PC-9 (cell line): ENCODE measurements at regions not wholly inside any gene's neighbourhood (a gene's known extent, or its start where the extent isn't known, plus 50 kb on each side); places are given as distances from the start of the nearest gene placed in this dataset.

ENCODE experiments used
- BruUV-seq: library from RNA; stranded (reverse); fragments of 400-500 nt; replicated peaks from 2 replicates; lab custom pipeline; 2021; lab: Mats Ljungman, UMichigan
- CTCF ChIA-PET: fragments of 300-600 bp; sonication (Branson Sonifier 250); formaldehyde crosslinking; loops from one replicate; lab custom pipeline; 2022; ENCODE audit warnings: antibody characterized with exemption; lab: Charles Lee
- POLR2A ChIA-PET: fragments of 300-600 bp; sonication (Branson Sonifier 250); formaldehyde crosslinking; loops from one replicate; lab custom pipeline; 2022; ENCODE audit warnings: antibody characterized with exemption; ENCODE audit not compliant: unreplicated experiment; lab: Charles Lee
- DNase-seq, 2 experiments: peaks; one replicate each; pipeline versions ENCODE4 v3.0.0 to v3.0.0-alpha.2; 2015 to 2022; ENCODE audit warnings: mixed read lengths in 1 of 2
- H2AFZ ChIP-seq: fragments of 200-600 bp; sonication (generic); 2 replicates; pipeline ENCODE4 v1.8.1; 2017; ENCODE audit warnings: antibody characterized with exemption
- H3F3A ChIP-seq: fragments of 200-600 bp; sonication (generic); 2 replicates; pipeline ENCODE4 v1.8.1; 2017; ENCODE audit warnings: antibody characterized with exemption, mild to moderate bottlenecking, low read depth; ENCODE audit not compliant: insufficient read depth
- H3K27ac ChIP-seq: fragments of 200-600 bp; sonication (generic); 2 replicates; pipeline ENCODE4 v1.6.1; 2016; ENCODE audit warnings: mixed run types
- H3K27me3 ChIP-seq: fragments of 200-600 bp; sonication (generic); 2 replicates; pipeline ENCODE4 v1.6.1; 2016; ENCODE audit warnings: low read depth, mixed run types; ENCODE audit not compliant: insufficient read depth
- H3K36me3 ChIP-seq: fragments of 200-600 bp; sonication (generic); 2 replicates; pipeline ENCODE4 v1.6.1; 2016; ENCODE audit warnings: low read depth, mixed run types
- H3K4me1 ChIP-seq: fragments of 200-600 bp; sonication (generic); replicated peaks from 2 replicates; pipeline ENCODE4 v1.6.1; 2016; ENCODE audit warnings: mixed run types; ENCODE audit not compliant: insufficient read depth
- H3K4me2 ChIP-seq: fragments of 200-600 bp; sonication (generic); 2 replicates; pipeline ENCODE4 v1.6.1; 2017; ENCODE audit warnings: mixed run types
- H3K4me3 ChIP-seq: fragments of 200-600 bp; sonication (generic); 2 replicates; pipeline ENCODE4 v1.6.1; 2016; ENCODE audit warnings: mixed run types
- H3K79me2 ChIP-seq: fragments of 200-600 bp; sonication (generic); 2 replicates; pipeline ENCODE4 v1.6.1; 2017; ENCODE audit warnings: low read depth, mixed run types
- H3K9me2 ChIP-seq: fragments of 200-600 bp; sonication (generic); 2 replicates; pipeline ENCODE4 v1.8.1; 2017; ENCODE audit warnings: mild to moderate bottlenecking; ENCODE audit not compliant: insufficient read depth
- H3K9me3 ChIP-seq: fragments of 200-600 bp; sonication (generic); 2 replicates; pipeline ENCODE4 v1.8.1; 2016; ENCODE audit warnings: low read depth; ENCODE audit not compliant: insufficient read depth
- H4K20me1 ChIP-seq: fragments of 200-600 bp; sonication (generic); 2 replicates; pipeline ENCODE4 v1.8.1; 2017; ENCODE audit not compliant: insufficient read depth
- EZH2 ChIP-seq: fragments of 200-600 bp; sonication (generic); IDR thresholded peaks from 2 replicates; pipeline ENCODE4 v1.8.0; 2017; ENCODE audit warnings: antibody characterized with exemption, low read depth
- intact Hi-C: fragments of 100-400 bp; cut with micrococcal nuclease; formaldehyde crosslinking; loops from one replicate; pipeline ENCODE4 v1.10.0; 2022; ENCODE audit not compliant: unreplicated experiment
- TF ChIP-seq, protein P1 (sequence below): fragments of 200-600 bp; sonication (generic); conservative IDR thresholded peaks from 2 replicates; pipeline ENCODE4 v1.6.1; 2017; ENCODE audit warnings: mixed run types, antibody characterized with exemption, mild to moderate bottlenecking, moderate library complexity

DNA sequence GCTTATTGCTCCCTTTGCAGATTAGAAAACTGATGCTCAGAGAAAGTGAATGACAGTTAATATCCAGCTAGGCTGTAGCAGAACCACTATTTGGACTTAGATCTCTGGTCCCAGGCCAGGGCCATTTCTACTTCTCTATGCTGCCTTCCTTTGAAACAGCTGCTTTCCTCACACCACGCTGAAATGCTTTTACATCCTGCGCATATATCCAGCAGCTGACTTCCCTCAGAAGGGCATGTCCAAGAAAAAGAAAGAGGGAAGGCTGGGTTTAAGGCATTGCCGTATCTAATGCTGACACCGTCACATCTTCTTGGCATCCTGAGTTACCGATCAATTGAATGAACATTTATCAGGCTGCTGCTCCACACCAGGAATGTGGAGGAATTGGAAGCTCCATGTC, 122.4 kb downstream of the UBE2U start:
- no TSS peak for BruUV-seq

DNA sequence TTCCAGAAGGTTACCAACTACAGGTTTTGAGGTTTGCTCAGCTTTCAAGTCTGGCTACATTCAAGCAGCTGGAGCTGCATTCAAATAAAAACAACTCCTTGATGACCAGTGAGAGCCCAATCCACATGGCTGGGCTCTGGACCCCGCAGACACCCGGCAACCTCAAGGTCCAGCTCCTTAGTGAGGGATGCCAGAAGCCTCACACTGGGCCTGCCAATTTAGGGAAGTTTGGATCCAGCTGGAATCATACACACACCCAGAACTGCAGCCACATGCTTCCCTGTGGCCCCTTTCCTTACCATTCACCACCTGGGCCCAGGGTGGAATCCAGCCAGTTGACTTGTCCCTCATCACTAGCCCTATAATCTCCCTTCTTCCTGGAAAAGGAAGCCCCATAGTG, 123.7 kb downstream of the UBE2U start:
- Histone ChIP-seq H3K27me3 (no peaks in the 10 kb centered on the region), H2AFZ (no peak overlapping the region), H3K9me3 (no peaks in the 10 kb centered on the region), H3K79me2 (no peaks in the 10 kb centered on the region), H3K4me3 (no peak overlapping the region), H4K20me1 (no peaks in the 10 kb centered on the region), H3K9me2 (0 out of 2 replicates have a peak, but pooled peaks cover 3% of the 10 kb centered on the region), H3K4me1 (peaks cover 24% of the 10 kb centered on the region), H3K4me2 (no peak overlapping the region), H3K36me3 (no peaks in the 10 kb centered on the region), H3F3A (peaks cover 5% of the 10 kb centered on the region; the same call in 1 of the 2 replicates), H3K27ac (no peak overlapping the region)
- TF ChIP-seq, protein P1, sequence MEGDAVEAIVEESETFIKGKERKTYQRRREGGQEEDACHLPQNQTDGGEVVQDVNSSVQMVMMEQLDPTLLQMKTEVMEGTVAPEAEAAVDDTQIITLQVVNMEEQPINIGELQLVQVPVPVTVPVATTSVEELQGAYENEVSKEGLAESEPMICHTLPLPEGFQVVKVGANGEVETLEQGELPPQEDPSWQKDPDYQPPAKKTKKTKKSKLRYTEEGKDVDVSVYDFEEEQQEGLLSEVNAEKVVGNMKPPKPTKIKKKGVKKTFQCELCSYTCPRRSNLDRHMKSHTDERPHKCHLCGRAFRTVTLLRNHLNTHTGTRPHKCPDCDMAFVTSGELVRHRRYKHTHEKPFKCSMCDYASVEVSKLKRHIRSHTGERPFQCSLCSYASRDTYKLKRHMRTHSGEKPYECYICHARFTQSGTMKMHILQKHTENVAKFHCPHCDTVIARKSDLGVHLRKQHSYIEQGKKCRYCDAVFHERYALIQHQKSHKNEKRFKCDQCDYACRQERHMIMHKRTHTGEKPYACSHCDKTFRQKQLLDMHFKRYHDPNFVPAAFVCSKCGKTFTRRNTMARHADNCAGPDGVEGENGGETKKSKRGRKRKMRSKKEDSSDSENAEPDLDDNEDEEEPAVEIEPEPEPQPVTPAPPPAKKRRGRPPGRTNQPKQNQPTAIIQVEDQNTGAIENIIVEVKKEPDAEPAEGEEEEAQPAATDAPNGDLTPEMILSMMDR: no peak
- no peak for TF ChIP-seq EZH2
- DNase-seq: no peak
- ChIA-PET CTCF (no interaction called here), POLR2A (no interaction called here)
- BruUV-seq: no TSS peak
- intact Hi-C loops: no loop called here

More for the DNA sequence above, 122.4 kb downstream of the UBE2U start:
- POLR2A ChIA-PET: no interaction called here
- no peak overlapping the region for H3K27ac ChIP-seq
- H3K27me3 ChIP-seq: no peaks in the 10 kb centered on the region
- no peak for DNase-seq
- peaks cover 25% of the 10 kb centered on the region for H3K4me1 ChIP-seq
- H3K4me3 ChIP-seq: no peak overlapping the region
- peaks cover 5% of the 10 kb centered on the region; the same call in 1 of the 2 replicates for H3F3A ChIP-seq
- 0 out of 2 replicates have a peak, but pooled peaks cover 3% of the 10 kb centered on the region for H3K9me2 ChIP-seq
- CTCF ChIA-PET: no interaction called here
- H4K20me1 ChIP-seq: no peaks in the 10 kb centered on the region
- H3K4me2 ChIP-seq: no peak overlapping the region
- intact Hi-C loops: no loop called here
- no peaks in the 10 kb centered on the region for H3K9me3 ChIP-seq
- H3K36me3 ChIP-seq: no peaks in the 10 kb centered on the region
- H3K79me2 ChIP-seq: no peaks in the 10 kb centered on the region
- TF ChIP-seq EZH2: no peak
- TF ChIP-seq, protein P1: no peak
- no peak overlapping the region for H2AFZ ChIP-seq

DNA sequence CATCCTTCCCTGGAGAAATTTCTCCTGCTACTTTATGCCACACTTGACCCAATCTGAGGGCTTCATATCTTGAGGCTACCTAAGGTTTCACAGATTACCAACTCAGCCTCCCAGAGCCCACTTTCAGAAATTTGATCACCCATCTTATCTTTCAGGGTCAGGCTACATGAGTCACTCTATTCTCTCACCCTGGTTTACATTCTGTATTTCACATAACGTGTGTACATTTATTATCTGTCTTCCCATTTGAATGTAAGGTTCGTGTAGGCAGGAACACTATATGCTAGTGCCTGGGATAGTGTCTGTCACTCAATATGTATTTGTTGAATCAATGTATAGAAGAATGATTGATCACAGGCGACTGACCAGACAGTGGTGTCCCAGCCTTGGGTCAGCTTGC, 124.8 kb downstream of the UBE2U start:
- no peak for DNase-seq
- H3K4me1 ChIP-seq: peaks cover 19% of the 10 kb centered on the region
- no peaks in the 10 kb centered on the region for H4K20me1 ChIP-seq
- ChIA-PET POLR2A (interaction anchor here (0.6 kb wide), 1 partner anchor 42 kb away, joined by 3 read pairs; no protein-coding TSS in a partner anchor), CTCF (interaction anchor here (0.6 kb wide), 1 partner anchor 131 kb away, joined by 3 read pairs; no protein-coding TSS in a partner anchor)
- no peaks in the 10 kb centered on the region for H3K9me3 ChIP-seq
- intact Hi-C loops: no loop called here
- H3K79me2 ChIP-seq: no peaks in the 10 kb centered on the region
- no peaks in the 10 kb centered on the region for H3F3A ChIP-seq
- H3K27me3 ChIP-seq: no peaks in the 10 kb centered on the region
- H3K4me3 ChIP-seq: no peak overlapping the region
- no peaks in the 10 kb centered on the region for H3K36me3 ChIP-seq
- H3K9me2 ChIP-seq: 0 out of 2 replicates have a peak, but pooled peaks cover 3% of the 10 kb centered on the region
- H2AFZ ChIP-seq: no peak overlapping the region
- BruUV-seq: no TSS peak
- TF ChIP-seq, protein P1: no peak
- TF ChIP-seq EZH2: no peak
- H3K27ac ChIP-seq: no peak overlapping the region
- peak overlapping the region; percentile 20 for H3K4me2 ChIP-seq
